PC-3 (cell line): ENCODE measurements at regions not wholly inside any gene's neighbourhood (a gene's known extent, or its start where the extent isn't known, plus 50 kb on each side); places are given as distances from the start of the nearest gene placed in this dataset.

Experiments used
- ATAC-seq: fragments of 200-7000 bp; cut with Tn5 transposase; 2 replicates; pipeline ENCODE4 v1.9.1; 2020; ENCODE audit warnings: mild to moderate bottlenecking, moderate library complexity
- BruUV-seq: library from RNA; stranded (reverse); fragments of 400-500 nt; replicated peaks from 2 replicates; lab custom pipeline; 2021; lab: Mats Ljungman, UMichigan
- CTCF ChIA-PET: fragments of 300-600 bp; sonication (Branson Sonifier 250); formaldehyde crosslinking; loops from one replicate; lab custom pipeline; 2022; ENCODE audit warnings: antibody characterized with exemption; lab: Charles Lee
- POLR2A ChIA-PET: fragments of 300-600 bp; sonication (Branson Sonifier 250); formaldehyde crosslinking; loops from one replicate; lab custom pipeline; 2022; ENCODE audit warnings: antibody characterized with exemption; ENCODE audit not compliant: unreplicated experiment; lab: Charles Lee
- DNase-seq: peaks from one replicate; pipeline ENCODE4 v3.0.0-alpha.2; 2015
- H2AFZ ChIP-seq: fragments of 300-600 bp; sonication (generic); 2 replicates; pipeline ENCODE4 v1.6.0; 2016; ENCODE audit warnings: antibody characterized with exemption, low read length
- H3F3A ChIP-seq: fragments of 300-600 bp; sonication (generic); one replicate; pipeline ENCODE4 v1.6.0; 2017; ENCODE audit warnings: antibody characterized with exemption, low read length, control low read depth, mild to moderate bottlenecking; ENCODE audit not compliant: unreplicated experiment
- H3K27ac ChIP-seq: fragments of 300-600 bp; sonication (generic); 2 replicates; pipeline ENCODE4 v1.5.1; 2016; ENCODE audit warnings: mild to moderate bottlenecking, low read length
- H3K27me3 ChIP-seq: fragments of 300-600 bp; sonication (generic); 2 replicates; pipeline ENCODE4 v1.6.1; 2016; ENCODE audit warnings: low read length, mixed read lengths
- H3K36me3 ChIP-seq: fragments of 300-600 bp; sonication (generic); 2 replicates; pipeline ENCODE4 v1.6.1; 2016; ENCODE audit warnings: low read depth, mixed run types, low read length, mixed read lengths
- H3K4me1 ChIP-seq: fragments of 300-600 bp; sonication (generic); 2 replicates; pipeline ENCODE4 v1.5.1; 2016; ENCODE audit warnings: low read length; ENCODE audit not compliant: insufficient read depth
- H3K4me2 ChIP-seq: fragments of 300-600 bp; sonication (generic); 2 replicates; pipeline ENCODE4 v1.6.0; 2016; ENCODE audit warnings: low read length
- H3K4me3 ChIP-seq: fragments of 300-600 bp; sonication (generic); 2 replicates; pipeline ENCODE4 v1.5.1; 2016; ENCODE audit warnings: mild to moderate bottlenecking, low read length, mixed read lengths
- H3K79me2 ChIP-seq: fragments of 300-600 bp; sonication (generic); 2 replicates; pipeline ENCODE4 v1.6.1; 2017; ENCODE audit warnings: low read length, mixed read lengths
- H3K9ac ChIP-seq: fragments of 300-600 bp; sonication (generic); 2 replicates; pipeline ENCODE4 v1.6.0; 2016; ENCODE audit warnings: mild to moderate bottlenecking, low read length
- H3K9me2 ChIP-seq: fragments of 300-600 bp; sonication (generic); replicated peaks from 2 replicates; pipeline ENCODE4 v1.6.1; 2016; ENCODE audit warnings: mixed run types, low read length, mixed read lengths
- H3K9me3 ChIP-seq: fragments of 300-600 bp; sonication (generic); 2 replicates; pipeline ENCODE4 v1.6.1; 2016; ENCODE audit warnings: low read length, mixed read lengths
- H4K20me1 ChIP-seq: fragments of 300-600 bp; sonication (generic); 2 replicates; pipeline ENCODE4 v1.6.1; 2016; ENCODE audit warnings: low read length, mixed read lengths
- EZH2 ChIP-seq: fragments of 300-600 bp; sonication (generic); IDR thresholded peaks from one replicate; pipeline ENCODE4 v1.6.1; 2017; ENCODE audit warnings: antibody characterized with exemption, mild to moderate bottlenecking, low read length; ENCODE audit not compliant: unreplicated experiment
- EZH2phosphoT487 ChIP-seq: fragments of 300-600 bp; sonication (generic); IDR thresholded peaks from 2 replicates; pipeline ENCODE4 v1.6.1; 2018; ENCODE audit warnings: mild to moderate bottlenecking, antibody characterized with exemption, low read length, borderline replicate concordance
- intact Hi-C: fragments of 100-400 bp; cut with micrococcal nuclease; formaldehyde crosslinking; loops from 2 replicates; pipeline ENCODE4 v1.9.0; 2023
- TF ChIP-seq, protein P1 (sequence below): fragments of 300-600 bp; sonication (generic); conservative IDR thresholded peaks from 2 replicates; pipeline ENCODE4 v1.5.1; 2017; ENCODE audit warnings: antibody characterized with exemption, low read depth, mild to moderate bottlenecking, low read length

DNA sequence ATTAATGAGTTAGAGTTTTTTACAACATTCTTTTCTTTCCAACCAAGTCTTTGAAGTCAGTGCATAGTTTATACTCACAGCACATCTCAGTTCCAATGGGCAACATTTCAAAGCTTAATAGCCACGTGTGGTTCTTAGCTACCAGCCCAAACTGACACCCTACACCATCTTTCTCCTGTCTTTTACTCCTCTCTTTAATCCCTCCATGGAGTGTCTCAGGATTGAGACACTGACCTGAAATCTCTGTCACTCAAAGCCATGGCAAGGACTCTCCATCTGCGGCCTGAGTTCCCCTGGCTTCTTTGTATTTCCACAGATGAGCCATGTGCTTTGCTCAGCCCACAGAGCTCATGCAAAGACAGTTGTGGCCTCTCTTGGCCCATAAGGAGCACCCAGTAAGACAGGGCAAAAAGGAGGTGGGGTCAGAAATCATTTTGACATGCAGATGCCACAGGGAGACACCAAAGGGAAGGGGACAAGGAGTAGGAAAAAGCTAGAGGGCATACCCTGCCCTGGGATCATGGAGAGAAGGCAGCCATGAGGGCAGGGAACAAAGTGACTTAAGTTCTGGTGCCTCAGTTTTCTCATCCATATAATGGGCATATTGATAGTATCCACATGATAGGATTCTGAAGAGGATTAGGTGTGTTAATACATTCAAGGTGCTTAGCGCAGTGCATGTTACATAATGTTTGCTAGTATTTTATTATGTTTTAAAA lies 493.6 kb upstream of the PROK2 start:
- no peaks in the 10 kb centered on the region for H3F3A ChIP-seq
- no peak overlapping the region for H3K9ac ChIP-seq
- H4K20me1 ChIP-seq = no peaks in the 10 kb centered on the region
- H3K79me2 ChIP-seq = no peaks in the 10 kb centered on the region
- H3K4me2 ChIP-seq = no peak overlapping the region
- no peaks in the 10 kb centered on the region for H3K36me3 ChIP-seq
- ATAC-seq (no peak), DNase-seq (no peak)
- H3K27me3 ChIP-seq = peaks cover 5% of the 10 kb centered on the region; the same call in 1 of the 2 replicates
- intact Hi-C loops = no loop called here
- TF ChIP-seq EZH2phosphoT487 (no peak), EZH2 (no peak)
- TF ChIP-seq, protein P1, sequence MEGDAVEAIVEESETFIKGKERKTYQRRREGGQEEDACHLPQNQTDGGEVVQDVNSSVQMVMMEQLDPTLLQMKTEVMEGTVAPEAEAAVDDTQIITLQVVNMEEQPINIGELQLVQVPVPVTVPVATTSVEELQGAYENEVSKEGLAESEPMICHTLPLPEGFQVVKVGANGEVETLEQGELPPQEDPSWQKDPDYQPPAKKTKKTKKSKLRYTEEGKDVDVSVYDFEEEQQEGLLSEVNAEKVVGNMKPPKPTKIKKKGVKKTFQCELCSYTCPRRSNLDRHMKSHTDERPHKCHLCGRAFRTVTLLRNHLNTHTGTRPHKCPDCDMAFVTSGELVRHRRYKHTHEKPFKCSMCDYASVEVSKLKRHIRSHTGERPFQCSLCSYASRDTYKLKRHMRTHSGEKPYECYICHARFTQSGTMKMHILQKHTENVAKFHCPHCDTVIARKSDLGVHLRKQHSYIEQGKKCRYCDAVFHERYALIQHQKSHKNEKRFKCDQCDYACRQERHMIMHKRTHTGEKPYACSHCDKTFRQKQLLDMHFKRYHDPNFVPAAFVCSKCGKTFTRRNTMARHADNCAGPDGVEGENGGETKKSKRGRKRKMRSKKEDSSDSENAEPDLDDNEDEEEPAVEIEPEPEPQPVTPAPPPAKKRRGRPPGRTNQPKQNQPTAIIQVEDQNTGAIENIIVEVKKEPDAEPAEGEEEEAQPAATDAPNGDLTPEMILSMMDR = no peak
- no peak overlapping the region for H3K27ac ChIP-seq
- no peaks in the 10 kb centered on the region for H3K4me1 ChIP-seq
- ChIA-PET CTCF (no interaction called here), POLR2A (no interaction called here)
- H3K4me3 ChIP-seq = no peak overlapping the region
- BruUV-seq = no TSS peak
- H3K9me3 ChIP-seq = no peaks in the 10 kb centered on the region
- no peaks in the 10 kb centered on the region for H3K9me2 ChIP-seq
- H2AFZ ChIP-seq = no peak overlapping the region

DNA sequence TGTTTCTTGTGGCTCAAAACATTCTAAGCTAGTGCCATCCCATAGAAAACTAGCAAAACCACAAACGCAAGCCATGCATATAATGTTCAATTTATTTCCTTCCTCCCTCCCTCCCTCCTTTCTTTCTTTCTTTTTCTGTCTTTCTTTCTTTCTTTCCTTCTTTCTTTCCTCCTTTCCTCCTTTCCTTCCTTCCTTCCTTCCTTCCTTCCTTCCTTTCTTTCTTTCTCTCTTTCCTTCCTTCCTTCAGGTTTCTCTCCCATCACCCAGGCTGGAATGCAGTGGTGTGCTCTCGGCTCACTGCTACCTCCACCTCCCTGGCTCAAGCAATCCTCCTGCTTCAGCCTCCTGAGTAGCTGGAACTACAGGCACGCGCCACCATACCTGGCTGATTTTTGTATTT lies 492.8 kb upstream of the PROK2 start:
- Histone ChIP-seq H3K9me3 (no peaks in the 10 kb centered on the region), H3K4me2 (no peak overlapping the region), H3K9me2 (no peaks in the 10 kb centered on the region), H3K36me3 (no peaks in the 10 kb centered on the region), H3K4me3 (no peak overlapping the region), H3K9ac (no peak overlapping the region), H2AFZ (no peak overlapping the region), H3K27ac (no peak overlapping the region), H4K20me1 (no peaks in the 10 kb centered on the region), H3K4me1 (no peaks in the 10 kb centered on the region), H3F3A (no peaks in the 10 kb centered on the region), H3K79me2 (no peaks in the 10 kb centered on the region), H3K27me3 (peaks cover 5% of the 10 kb centered on the region; the same call in 1 of the 2 replicates)
- POLR2A ChIA-PET = no interaction called here
- ATAC-seq (no peak), DNase-seq (no peak)
- CTCF ChIA-PET = no interaction called here
- intact Hi-C loops = no loop called here
- TF ChIP-seq, protein P1 = no peak
- TF ChIP-seq EZH2phosphoT487 (no peak), EZH2 (no peak)
- BruUV-seq = no TSS peak

DNA sequence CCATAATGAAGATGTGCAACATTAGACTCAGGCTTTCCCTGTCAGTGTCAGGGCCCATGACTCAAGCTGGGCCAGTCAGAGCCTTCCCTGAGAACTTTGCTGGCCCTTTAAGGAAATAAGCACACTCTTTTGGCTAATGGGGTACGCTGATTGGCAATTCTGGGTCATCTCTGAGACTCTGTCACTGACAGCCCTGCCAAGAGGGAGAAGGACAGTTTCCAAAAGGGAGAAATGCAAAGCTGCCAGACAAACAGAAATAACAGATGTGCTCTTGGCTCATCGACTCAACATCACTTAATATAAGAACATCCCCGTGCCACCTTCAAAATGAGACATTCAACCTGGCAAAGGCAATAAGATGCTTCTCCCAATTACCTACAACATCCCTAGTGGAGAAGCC lies 491.9 kb upstream of the PROK2 start:
- no peak overlapping the region for H3K9ac ChIP-seq
- no peaks in the 10 kb centered on the region for H3K36me3 ChIP-seq
- ChIA-PET CTCF (no interaction called here), POLR2A (no interaction called here)
- no peaks in the 10 kb centered on the region for H3K79me2 ChIP-seq
- no peak overlapping the region for H3K4me3 ChIP-seq
- peaks cover 5% of the 10 kb centered on the region; the same call in 1 of the 2 replicates for H3K27me3 ChIP-seq
- H3K9me2 ChIP-seq = no peaks in the 10 kb centered on the region
- no peak overlapping the region for H3K4me2 ChIP-seq
- DNase-seq (no peak), ATAC-seq (no peak)
- H3F3A ChIP-seq = no peaks in the 10 kb centered on the region
- no peak for TF ChIP-seq EZH2phosphoT487
- TF ChIP-seq, protein P1 = no peak
- TF ChIP-seq EZH2 = no peak
- H4K20me1 ChIP-seq = no peaks in the 10 kb centered on the region
- H3K4me1 ChIP-seq = no peaks in the 10 kb centered on the region
- intact Hi-C loops = no loop called here
- no peaks in the 10 kb centered on the region for H3K9me3 ChIP-seq
- no TSS peak for BruUV-seq
- H3K27ac ChIP-seq = no peak overlapping the region
- no peak overlapping the region for H2AFZ ChIP-seq
